Subcutaneous abdominal adipose tissue (tissue), 5 donors: ENCODE measurements at regions not wholly inside any gene's neighbourhood (a gene's known extent, or its start where the extent isn't known, plus 50 kb on each side); places are given as distances from the start of the nearest gene placed in this dataset.

Experiments
- H3K27ac ChIP-seq: one replicate; pipeline ENCODE4 v1.7.0; 2013; ENCODE audit warnings: low read depth, mild to moderate bottlenecking, inconsistent platforms, low read length, moderate library complexity
- H3K27me3 ChIP-seq, 5 donors: one replicate each; pipeline ENCODE4 v1.7.0; 2013; ENCODE audit warnings: low read length in 5 of 5, inconsistent platforms in 1 of 5; ENCODE audit not compliant: control insufficient read depth in 5 of 5, insufficient read depth in 4 of 5
- H3K36me3 ChIP-seq, 5 donors: one replicate each; pipeline ENCODE4 v1.7.0; 2013; ENCODE audit warnings: low read length in 5 of 5; ENCODE audit not compliant: control insufficient read depth in 5 of 5, insufficient read depth in 5 of 5
- H3K4me1 ChIP-seq, 5 donors: one replicate each; pipeline ENCODE4 v1.7.0; 2013; ENCODE audit warnings: low read length in 5 of 5, mild to moderate bottlenecking in 3 of 5, moderate library complexity in 1 of 5; ENCODE audit not compliant: control insufficient read depth in 5 of 5, insufficient read depth in 5 of 5
- H3K4me3 ChIP-seq, 5 donors: one replicate each; pipeline ENCODE4 v1.7.0; 2013; ENCODE audit warnings: low read length in 5 of 5, low read depth in 1 of 5
- H3K9ac ChIP-seq, 5 donors: one replicate each; pipeline ENCODE4 v1.7.0; 2013; ENCODE audit warnings: low read length in 5 of 5, mild to moderate bottlenecking in 4 of 5, moderate library complexity in 3 of 5
- H3K9me3 ChIP-seq, 5 donors: one replicate each; pipeline ENCODE4 v1.7.0; 2013; ENCODE audit warnings: low read length in 5 of 5; ENCODE audit not compliant: control insufficient read depth in 5 of 5
- donor health status: healthy.
- donor health status: healthy.
- donor health status: healthy.
- donor health status: healthy.
- donor health status: healthy.

DNA sequence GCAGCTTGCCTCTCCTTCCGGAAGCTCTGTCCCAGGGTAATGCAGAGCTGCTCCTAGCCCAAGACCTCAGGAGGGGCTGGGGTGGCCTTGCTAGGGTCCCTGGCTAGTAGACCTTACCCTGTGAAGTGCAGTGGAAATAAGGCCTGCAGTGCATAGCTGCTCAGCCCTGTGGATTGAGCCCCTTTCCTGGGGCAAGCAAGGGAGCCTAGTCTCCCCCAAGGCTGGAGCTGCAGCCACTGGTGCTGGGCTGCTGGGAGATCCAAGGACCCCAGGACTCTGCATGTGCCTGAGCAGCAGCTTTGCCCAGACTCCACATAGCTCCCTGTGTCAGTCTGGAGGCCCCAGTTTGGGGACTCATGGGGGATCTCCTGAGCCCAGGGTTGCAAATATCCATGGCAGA is 57.9 kb downstream of the FANCF start:
- Histone ChIP-seq H3K27me3 (peaks cover 0 to 4% (median 0%) of the 10 kb centered on the region in 5 donors), H3K36me3 (no peaks in the 10 kb centered on the region), H3K27ac (no peak overlapping the region), H3K9me3 (peaks cover 0 to 3% (median 0%) of the 10 kb centered on the region in 5 donors), H3K4me3 (no peak overlapping the region), H3K4me1 (no peaks in the 10 kb centered on the region), H3K9ac (no peak overlapping the region)

DNA sequence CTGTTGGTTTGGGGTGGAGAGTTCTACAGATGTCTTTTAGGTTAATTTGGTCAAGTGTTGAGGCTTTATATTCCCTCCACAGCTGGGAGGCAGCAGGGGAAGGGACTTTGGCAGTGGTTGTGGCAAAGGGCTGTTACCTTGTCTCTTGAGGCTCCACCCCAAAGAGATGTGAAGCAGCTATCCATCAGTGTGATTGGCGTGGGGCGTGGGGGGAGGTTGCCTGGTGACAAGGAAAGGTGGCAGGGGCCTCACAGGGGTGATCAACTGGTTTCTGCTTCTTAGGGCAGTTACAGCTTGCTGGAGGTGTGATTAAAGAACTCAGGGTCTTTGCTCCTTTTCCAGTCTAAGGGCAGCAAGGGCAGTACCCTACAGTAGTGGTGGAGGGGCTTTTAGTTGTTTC is 59.3 kb downstream of the FANCF start:
- Histone ChIP-seq H3K36me3 (no peaks in the 10 kb centered on the region), H3K27me3 (peaks cover 0 to 4% (median 0%) of the 10 kb centered on the region in 5 donors), H3K4me1 (no peaks in the 10 kb centered on the region), H3K4me3 (no peak overlapping the region), H3K27ac (no peak overlapping the region), H3K9ac (no peak overlapping the region), H3K9me3 (peaks cover 0 to 3% (median 0%) of the 10 kb centered on the region in 5 donors)

DNA sequence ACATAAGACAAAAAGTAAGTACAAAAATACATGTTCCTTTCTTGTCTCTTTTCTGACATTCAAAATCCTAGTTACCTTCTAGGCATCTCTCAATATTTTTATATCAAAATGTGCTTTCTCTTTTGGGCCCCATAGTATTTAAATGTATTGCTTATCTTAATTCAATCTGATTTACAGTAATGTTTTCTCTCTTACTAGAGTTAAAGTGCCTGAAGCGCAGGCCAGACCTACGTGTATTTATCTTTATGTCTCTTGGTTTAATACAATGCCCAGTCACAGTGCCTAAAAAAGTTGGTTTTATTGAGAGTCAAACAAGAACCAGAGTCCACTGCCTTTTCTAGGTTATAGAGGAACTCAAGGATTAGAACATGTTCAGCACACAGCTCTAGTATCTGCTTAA is 64.3 kb downstream of the FANCF start:
- Histone ChIP-seq H3K36me3 (no peaks in the 10 kb centered on the region), H3K27ac (no peak overlapping the region), H3K4me3 (no peak overlapping the region)

DNA sequence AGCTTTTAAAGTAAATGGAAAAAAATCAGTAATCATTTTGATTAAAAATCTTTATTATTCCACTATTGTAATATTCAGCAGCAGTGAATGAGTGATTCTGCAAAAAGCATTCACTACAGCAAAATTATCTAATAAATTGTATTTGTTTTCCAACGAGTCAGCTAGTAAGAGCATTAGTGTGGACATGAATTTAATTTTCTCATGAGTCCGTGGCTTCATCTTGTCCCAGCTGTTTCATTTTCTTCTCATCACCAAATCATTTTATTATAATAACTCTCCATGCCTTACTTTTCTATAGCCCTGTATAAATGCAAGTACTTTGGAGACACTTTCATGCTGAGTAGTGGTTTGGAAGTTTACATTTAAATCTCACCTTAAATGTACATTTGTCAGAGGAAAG is 66.2 kb downstream of the FANCF start:
- Histone ChIP-seq H3K9ac (no peak overlapping the region), H3K36me3 (no peaks in the 10 kb centered on the region), H3K27ac (no peak overlapping the region), H3K4me3 (no peak overlapping the region), H3K9me3 (peaks cover 0 to 3% (median 0%) of the 10 kb centered on the region in 5 donors), H3K4me1 (no peaks in the 10 kb centered on the region), H3K27me3 (no peaks in the 10 kb centered on the region)

More for the DNA sequence above, 64.3 kb downstream of the FANCF start:
- H3K9ac ChIP-seq, result no peak overlapping the region
- H3K9me3 ChIP-seq, result peaks cover 0 to 3% (median 0%) of the 10 kb centered on the region in 5 donors
- H3K4me1 ChIP-seq, result no peaks in the 10 kb centered on the region
- no peaks in the 10 kb centered on the region for H3K27me3 ChIP-seq

DNA sequence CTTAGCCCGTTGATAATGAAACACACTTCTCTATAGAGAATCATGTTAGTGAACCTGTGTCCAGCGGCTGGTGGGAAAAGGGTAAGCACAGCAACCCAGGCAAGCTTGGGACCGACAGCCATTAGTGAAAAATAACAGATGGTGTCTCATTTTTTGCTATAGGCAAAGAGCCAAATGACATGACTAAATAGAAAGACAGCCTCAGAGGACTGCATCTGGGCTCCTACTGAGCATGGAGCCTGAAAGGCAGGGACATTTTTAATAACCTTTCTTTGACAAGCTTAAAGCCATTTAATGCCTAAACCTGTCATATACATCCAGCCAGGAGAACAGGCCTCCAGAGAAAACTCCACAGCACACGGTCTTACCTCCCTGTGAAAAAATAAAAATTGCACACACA is 67.0 kb downstream of the FANCF start:
- Histone ChIP-seq H3K27me3 (no peaks in the 10 kb centered on the region), H3K27ac (no peak overlapping the region), H3K4me1 (no peaks in the 10 kb centered on the region), H3K36me3 (no peaks in the 10 kb centered on the region), H3K9ac (no peak overlapping the region), H3K4me3 (no peak overlapping the region), H3K9me3 (no peaks in the 10 kb centered on the region)

DNA sequence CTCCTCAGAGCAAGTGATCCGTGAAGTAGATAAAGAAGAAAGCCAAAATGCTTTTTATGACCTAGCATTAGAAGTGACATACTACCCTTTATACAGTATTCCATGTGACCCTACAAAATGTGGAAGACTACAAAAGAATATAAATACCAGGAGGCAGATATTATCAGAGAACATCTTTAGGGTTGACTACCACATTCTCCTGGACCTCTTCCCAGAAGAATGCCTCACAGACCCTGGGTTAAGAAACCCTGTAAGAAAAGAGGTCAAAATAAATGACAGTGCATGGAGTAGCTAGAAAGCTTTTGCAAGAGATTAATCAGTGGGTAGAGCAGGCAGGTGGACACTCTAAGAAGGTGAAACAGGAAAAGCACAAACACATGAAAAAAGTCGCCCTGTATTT is 69.2 kb downstream of the FANCF start:
- Histone ChIP-seq H3K27ac (no peak overlapping the region), H3K9me3 (no peaks in the 10 kb centered on the region), H3K36me3 (no peaks in the 10 kb centered on the region), H3K4me1 (no peaks in the 10 kb centered on the region), H3K27me3 (no peaks in the 10 kb centered on the region), H3K4me3 (no peak overlapping the region), H3K9ac (no peak overlapping the region)

DNA sequence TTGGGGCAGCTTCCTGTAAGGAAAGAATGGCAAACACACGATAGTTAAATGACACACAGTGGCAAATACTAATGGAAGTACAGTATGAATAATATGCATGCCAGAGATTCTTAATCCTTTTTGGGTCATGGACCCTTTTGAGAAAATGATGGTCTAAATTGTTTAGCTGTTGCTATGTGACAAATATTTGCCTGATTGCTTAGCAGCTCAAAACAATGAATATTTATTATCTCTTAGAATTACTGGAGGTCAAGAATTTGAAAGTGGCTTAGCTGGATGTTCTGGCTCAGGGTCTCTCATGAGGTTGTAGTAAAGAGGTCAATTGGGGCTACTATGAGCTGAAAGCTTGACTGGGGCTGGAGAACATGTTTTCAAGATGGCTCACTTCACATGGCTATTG is 69.7 kb downstream of the FANCF start:
- H3K9me3 ChIP-seq, result no peaks in the 10 kb centered on the region
- H3K27ac ChIP-seq, result no peak overlapping the region
- H3K27me3 ChIP-seq, result no peaks in the 10 kb centered on the region
- no peak overlapping the region for H3K9ac ChIP-seq
- no peaks in the 10 kb centered on the region for H3K36me3 ChIP-seq
- H3K4me3 ChIP-seq, result no peak overlapping the region
- no peaks in the 10 kb centered on the region for H3K4me1 ChIP-seq

DNA sequence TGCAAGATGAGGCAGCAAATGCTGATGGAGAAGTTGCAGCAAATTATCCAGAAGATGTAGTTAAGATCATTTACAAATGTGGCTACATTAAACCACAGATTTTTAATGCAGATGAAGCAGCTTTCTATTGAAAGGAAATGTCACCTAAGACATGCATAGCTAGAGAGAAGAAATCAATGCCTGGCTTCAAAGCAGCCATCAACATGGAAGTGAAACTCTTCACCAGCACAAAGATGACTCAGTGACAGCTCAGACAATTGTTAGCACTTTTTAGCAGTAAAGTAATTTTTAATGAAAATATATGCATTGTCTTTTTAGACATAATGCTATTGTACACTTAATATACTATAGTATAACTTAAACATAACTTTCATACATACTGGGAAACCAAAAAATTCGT is 71.4 kb downstream of the FANCF start:
- H3K9ac ChIP-seq, result no peak overlapping the region
- no peak overlapping the region for H3K27ac ChIP-seq
- no peaks in the 10 kb centered on the region for H3K27me3 ChIP-seq
- H3K36me3 ChIP-seq, result no peaks in the 10 kb centered on the region
- H3K9me3 ChIP-seq, result no peaks in the 10 kb centered on the region
- H3K4me3 ChIP-seq, result no peak overlapping the region
- H3K4me1 ChIP-seq, result no peaks in the 10 kb centered on the region

DNA sequence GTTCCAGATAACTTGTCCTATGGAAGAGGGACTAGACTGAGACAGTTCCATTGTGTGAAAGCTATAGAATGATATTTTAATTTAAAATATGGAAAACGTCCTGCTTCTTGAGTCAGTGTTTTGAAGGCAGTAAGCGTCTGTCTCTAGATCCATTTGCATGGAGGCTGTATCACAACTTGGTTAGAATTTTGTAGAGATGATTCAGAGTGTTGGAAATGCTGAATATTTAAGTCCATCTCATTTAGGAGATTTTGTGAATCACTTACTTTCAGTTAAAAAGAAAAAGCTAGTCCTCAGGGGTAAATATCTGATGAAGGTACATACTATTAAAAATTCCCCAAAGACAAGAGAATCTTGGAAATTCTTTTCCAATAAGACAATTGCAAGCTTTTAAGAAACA is 72.7 kb downstream of the FANCF start:
- Histone ChIP-seq H3K9me3 (no peaks in the 10 kb centered on the region), H3K4me1 (no peaks in the 10 kb centered on the region), H3K36me3 (no peaks in the 10 kb centered on the region), H3K27me3 (no peaks in the 10 kb centered on the region), H3K9ac (no peak overlapping the region), H3K4me3 (no peak overlapping the region), H3K27ac (no peak overlapping the region)

DNA sequence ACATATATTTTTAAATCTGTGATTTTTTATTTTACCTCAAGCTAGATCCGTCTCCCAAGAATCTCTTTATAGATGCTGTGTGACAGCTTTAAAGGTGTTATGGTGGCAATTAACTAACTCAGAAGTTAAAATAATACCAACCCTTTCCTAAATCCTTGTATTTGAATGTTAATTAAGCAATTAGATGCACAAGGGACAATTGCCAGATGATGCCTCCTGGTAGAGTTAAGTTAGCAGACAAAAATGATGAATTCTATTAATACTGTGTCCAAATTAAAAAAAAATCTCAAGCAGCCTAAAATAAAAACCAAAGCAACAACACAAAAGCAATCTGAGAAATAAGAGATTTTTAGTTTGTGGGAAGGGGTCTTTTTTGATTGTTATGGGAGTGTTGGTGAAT is 78.9 kb downstream of the FANCF start:
- Histone ChIP-seq H3K4me1 (no peaks in the 10 kb centered on the region), H3K9me3 (no peaks in the 10 kb centered on the region), H3K9ac (no peak overlapping the region), H3K4me3 (no peak overlapping the region), H3K27me3 (no peaks in the 10 kb centered on the region), H3K36me3 (no peaks in the 10 kb centered on the region), H3K27ac (no peak overlapping the region)

DNA sequence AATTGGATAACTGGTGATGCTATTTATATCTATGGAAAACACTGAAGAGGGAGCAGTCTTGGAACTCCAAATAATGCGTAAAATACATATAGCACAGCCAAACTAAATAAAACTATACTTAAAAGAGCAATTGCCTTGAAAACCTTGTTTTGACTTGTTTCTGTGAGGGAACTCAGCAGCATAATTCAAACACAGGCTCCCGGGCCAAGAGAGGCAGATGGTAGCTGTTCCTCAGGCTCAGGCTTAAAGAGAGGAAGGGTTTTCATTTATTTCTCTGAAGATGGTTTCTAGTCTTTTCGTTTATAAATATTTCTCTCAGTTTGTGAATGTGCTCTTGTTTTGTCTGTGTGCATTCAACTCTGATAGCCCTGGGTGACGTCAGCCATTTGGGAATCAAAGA is 82.4 kb downstream of the FANCF start:
- Histone ChIP-seq H3K27me3 (no peaks in the 10 kb centered on the region), H3K9me3 (no peaks in the 10 kb centered on the region), H3K27ac (no peak overlapping the region), H3K36me3 (no peaks in the 10 kb centered on the region), H3K9ac (no peak overlapping the region), H3K4me3 (no peak overlapping the region), H3K4me1 (no peaks in the 10 kb centered on the region)
